HG02610 (cell line): ENCODE measurements at regions not wholly inside any gene's neighbourhood (a gene's known extent, or its start where the extent isn't known, plus 50 kb on each side); places are given as distances from the start of the nearest gene placed in this dataset.

Source experiments
- ATAC-seq: cut with Tn5 transposase; IDR thresholded peaks from one replicate; pipeline ENCODE4 v1.9.1; 2021; ENCODE audit warnings: mild to moderate bottlenecking, moderate library complexity; ENCODE audit not compliant: unreplicated experiment

DNA sequence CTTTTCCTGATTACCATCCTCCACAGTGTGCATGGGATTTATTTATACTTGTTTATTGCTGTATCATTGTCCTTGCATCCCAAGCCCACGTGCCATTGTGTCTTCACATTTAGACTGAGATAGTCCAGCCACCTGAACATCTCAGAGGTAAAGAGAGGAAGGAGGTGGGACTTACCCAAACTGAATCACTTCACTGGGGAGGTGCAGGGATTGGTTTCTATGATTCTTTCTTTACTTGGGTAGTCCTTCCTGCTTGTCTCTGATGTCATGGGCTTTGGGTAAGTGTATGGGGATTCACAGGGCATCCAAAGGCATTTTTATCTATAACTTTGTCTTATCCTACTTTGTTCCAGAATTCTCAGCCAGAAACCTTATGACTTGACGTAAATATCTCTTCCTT is 141.5 kb upstream of the UMPS start:
- no peak for ATAC-seq

DNA sequence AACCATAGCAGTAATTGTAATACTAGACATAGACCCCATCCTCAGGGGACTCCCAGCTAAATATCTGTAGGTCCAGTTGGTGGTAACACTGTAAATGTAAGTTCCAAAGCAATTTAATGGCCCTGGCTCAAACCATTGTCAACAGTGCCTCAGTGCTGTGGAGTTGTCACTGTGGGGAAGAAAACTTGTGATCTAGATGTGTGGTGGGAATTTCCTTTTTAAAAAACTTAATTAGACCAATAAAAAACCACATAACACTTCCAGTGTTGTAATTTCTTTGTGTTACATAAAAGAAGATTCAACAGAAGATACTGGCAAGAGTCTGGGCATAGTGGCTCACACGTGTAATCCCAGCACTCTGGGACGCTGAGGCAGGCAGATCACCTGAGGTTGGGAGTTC is 138.6 kb upstream of the UMPS start:
- no peak for ATAC-seq

DNA sequence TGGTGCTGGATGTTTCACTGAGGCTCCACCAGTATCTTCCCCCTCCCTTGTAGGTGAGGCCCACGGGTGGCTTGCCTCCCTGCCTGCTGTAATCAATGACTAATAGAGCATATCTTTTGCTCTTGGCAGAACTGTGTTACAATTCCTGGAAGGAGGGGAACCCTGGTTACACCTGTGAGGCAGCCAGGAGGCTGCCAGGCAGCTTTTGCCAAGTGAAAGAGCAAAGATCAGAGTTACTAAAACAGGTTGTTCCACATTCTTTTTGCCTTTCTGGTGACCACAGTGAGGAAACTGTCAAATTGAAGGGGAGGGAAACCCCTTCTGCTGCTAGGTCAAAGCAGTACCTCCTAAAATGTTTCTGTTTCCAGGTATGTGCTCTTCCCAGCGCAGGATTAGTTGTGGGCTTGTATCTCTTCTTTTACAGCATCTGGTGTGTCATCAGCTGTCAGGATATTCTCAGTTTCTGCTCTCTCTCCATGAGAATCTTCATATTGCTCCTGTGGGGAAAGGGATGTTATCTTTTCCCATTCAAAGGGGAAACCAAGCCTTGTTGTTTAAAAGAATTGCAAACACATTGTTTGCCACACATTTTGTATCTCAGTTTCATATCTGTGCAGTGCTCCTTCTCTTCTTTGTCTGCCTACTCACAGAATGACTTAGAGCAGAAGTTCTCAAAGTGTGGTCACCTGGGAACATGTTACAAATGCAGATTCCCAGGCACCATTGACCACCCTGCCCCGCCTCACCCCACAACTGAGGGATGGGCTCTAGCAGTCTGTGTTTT is 137.4 kb upstream of the UMPS start:
- ATAC-seq, result peak; percentile 78

DNA sequence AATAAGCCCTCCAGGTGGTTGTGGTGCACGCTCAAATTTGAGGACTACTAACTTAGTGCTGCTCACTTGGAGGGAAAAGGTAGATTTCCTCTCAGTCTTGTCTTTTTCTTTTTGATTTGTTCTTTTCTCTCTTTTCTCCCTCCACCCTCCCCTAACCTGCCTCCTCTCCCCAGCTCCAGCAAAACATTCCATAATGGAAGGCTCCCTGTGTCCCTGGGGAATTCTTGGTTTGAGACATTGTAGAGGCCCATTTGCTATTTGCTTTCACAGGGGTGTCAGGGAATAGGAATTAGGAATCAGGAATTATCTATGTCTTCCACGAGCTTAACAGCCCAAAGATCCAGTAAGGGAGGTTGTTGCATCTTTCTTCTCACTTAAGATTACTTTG is 136.8 kb upstream of the UMPS start:
- no peak for ATAC-seq

DNA sequence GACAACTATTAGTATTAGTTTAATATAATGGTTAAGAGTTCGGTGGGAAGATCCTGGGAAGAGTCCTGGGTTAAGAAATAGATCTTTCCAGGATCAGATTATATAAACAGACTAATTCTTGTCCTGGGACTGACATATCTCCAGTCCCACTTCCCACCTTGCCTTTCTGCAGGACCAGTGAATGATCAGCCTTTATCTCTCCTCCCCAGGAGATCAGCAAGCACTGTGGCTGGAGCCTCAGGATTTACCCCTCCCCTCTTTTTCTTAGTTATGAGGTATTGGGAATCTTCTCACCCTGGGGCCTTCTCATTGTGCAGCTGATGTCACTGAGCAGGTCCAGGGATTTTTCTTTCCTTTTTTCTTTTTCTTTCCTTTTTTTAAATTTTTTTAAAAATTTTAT is 135.7 kb upstream of the UMPS start:
- ATAC-seq, result no peak

DNA sequence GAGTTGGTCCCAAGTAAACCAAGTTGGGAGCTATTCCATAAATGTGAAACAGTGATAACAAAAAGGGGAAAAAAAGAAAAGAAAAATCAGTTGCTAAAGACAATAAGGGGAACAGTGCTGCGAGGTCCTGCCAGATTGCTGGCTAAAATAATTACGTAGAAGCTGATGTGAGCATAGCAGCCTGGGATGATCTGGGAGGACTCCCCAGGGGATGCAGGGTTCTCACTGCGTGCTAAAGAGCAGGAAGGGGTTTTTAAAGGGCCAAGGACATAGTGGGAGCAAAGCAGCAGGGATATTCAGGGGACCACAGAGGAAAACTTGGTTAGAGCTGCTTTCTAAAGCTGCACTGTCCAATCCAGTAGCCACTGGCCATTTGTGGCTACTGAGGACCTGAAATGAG is 133.0 kb upstream of the UMPS start:
- no peak for ATAC-seq

DNA sequence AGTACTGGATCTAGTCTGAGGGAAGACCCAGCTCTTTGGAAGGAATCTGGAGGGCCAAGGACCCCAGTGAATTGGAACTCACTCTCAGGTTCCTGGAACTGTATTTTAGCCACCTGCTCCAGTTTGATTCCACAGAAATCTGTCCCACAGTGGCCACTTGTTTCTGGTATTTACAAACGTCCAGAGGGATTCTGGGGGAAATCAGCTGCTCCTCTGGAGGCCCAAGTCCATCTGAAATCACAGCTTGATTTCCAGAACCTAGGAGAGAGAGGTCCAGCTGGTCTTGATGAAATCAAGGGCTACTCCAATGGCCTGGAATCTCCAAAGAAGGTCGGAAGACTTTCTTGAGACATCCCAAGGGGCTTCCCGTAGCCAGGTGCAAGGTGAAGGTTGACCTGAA is 132.3 kb upstream of the UMPS start:
- no peak for ATAC-seq

DNA sequence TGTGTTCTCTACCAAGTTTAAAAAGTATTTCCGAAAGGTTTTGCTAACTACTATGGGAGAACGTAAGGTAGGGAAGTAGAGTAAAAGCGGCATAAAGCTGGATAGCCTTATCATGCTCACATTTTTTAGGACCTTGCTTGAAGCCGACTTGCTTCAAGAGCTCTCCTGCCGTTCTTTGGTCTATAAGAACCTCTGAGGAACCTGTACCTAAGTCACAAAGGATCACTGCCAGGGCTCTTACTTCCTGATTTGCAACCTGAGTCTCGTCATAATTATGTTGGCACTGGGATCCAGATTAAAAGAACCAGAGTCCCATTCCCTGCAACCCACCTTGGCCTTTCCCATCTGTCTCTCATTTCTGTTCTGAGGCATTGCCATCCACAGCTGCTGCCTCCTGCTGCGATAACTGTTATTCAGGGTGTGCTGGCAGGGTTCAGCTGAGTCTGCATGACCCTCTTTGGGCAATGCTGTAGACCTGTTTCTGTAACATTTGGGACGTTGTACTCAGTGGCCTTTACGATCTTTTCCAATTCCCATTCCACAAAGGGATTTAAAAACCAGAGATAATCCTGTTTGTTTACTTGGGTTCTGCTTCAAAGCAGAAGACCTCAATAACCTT is 131.0 kb upstream of the UMPS start:
- ATAC-seq, result no peak

- no peak for ATAC-seq
Measured at GRCh38 chr3:124599779-124600693, 130.2 kb upstream of the UMPS start.

- no peak for ATAC-seq
Measured at GRCh38 chr3:124600765-124601164, 129.5 kb upstream of the UMPS start.

GRCh38 chr3:124601190-124601589 is 129.1 kb upstream of the UMPS start:
- ATAC-seq, result no peak

- no peak for ATAC-seq
Measured at GRCh38 chr3:124602980-124603627, 127.1 kb upstream of the UMPS start.

- no peak for ATAC-seq
Measured at GRCh38 chr3:124605781-124606579, 124.3 kb upstream of the UMPS start.

- no peak for ATAC-seq
Measured at GRCh38 chr3:124607163-124607562, 123.1 kb upstream of the UMPS start.

DNA sequence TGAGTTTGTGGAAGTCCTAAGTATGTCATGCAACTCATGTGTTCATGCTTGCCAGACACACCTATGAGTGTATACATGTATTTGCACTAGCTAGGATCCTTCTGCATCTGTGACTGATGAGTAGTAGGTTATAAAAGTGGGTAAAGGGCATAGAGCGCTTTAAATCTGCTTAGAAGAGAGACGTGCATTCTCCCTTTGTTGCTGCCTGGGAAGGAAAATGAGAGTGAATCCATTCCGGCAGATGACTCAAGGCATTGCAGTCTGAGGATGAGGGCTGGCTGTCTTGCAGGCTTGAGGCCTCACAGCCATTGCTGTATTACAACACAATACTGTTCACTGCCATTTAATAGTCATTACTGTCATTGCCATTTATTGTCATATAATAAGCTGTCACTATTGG is 120.8 kb upstream of the UMPS start:
- ATAC-seq, result no peak

DNA sequence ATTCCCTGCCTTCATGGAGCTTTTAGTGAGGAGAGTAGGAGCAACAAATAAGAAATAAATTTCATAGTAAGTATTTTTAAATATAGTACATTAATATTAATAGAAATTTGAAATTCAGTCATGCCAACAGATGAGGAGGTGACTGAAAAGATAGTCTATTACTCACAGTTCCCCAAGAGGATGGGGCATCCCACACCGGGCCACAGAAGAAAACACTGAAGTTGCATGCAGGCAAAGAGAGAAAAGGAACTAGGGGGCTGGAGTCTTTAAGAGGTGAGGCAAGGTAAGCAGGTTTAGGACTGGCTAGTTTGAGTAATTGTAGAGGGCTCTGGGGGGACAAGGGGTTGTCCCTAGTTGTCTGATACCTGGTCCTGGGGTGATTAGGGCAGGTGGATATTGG is 120.1 kb upstream of the UMPS start:
- ATAC-seq, result no peak

- ATAC-seq, result no peak
Measured at GRCh38 chr3:124611520-124611919, 118.7 kb upstream of the UMPS start.

GRCh38 chr3:124615896-124616543 is 114.2 kb upstream of the UMPS start:
- ATAC-seq, result no peak

DNA sequence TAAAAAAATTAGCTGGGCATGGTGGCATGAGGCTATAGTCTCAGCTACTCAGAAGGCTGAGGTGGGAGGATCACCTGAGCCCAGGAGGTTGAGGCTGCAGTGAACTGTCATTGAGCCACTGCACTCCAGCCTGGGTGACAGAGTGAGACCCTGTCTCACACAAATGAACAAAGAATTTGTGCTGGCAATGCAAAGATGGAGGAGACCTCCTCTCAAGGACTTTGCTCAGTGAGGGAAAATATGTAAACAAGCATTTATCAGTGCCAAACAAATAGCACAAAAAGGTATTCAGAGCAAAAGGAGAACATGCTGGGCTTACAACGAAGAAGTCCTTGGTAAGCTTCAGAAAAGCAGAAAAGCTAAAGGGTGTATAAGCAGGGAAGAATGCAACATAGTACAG is 113.1 kb upstream of the UMPS start:
- no peak for ATAC-seq
